SK-MEL-5 (cell line): ENCODE measurements at regions not wholly inside any gene's neighbourhood (a gene's known extent, or its start where the extent isn't known, plus 50 kb on each side); places are given as distances from the start of the nearest gene placed in this dataset.
"Not testable (repeated sequence)": the region's sequence is repeated elsewhere in the genome, so short reads cannot be mapped to it uniquely, and the experiment has no call there.

Experiments
- DNase-seq: peaks from one replicate; pipeline ENCODE4 v3.0.0-alpha.2; 2016; ENCODE audit warnings: low read depth, low spot score
- in situ Hi-C: cut with HindIII; loops from 2 replicates; pipeline ENCODE4 v1.10.0; 2016; ENCODE audit warnings: low sequenced_read_pairs, high pct_unique_total_duplicates, low pct_unique_long_range_greater_than_20kb

- in situ Hi-C loops, result no loop called here
- no peak for DNase-seq
Measured at GRCh38 chr3:74271541-74271940, 342.9 kb downstream of the CNTN3 start.

GRCh38 chr3:74269689-74270088 is 344.8 kb downstream of the CNTN3 start:
- DNase-seq, result no peak
- in situ Hi-C loops, result no loop called here

- no peak for DNase-seq
- in situ Hi-C loops, result no loop called here
Measured at GRCh38 chr3:74268753-74269152, 345.7 kb downstream of the CNTN3 start.

GRCh38 chr3:74267588-74268184 is 346.8 kb downstream of the CNTN3 start:
- in situ Hi-C loops, result no loop called here

GRCh38 chr3:74267131-74267530 is 347.3 kb downstream of the CNTN3 start:
- in situ Hi-C loops, result no loop called here
- DNase-seq, result no peak

More at GRCh38 chr3:74267588-74268184, 346.8 kb downstream of the CNTN3 start:
- DNase-seq, result peak; percentile 76

- no peak for DNase-seq
- in situ Hi-C loops, result no loop called here
Measured at GRCh38 chr3:74265069-74265468, 349.4 kb downstream of the CNTN3 start.

GRCh38 chr3:74263031-74263430 is 351.4 kb downstream of the CNTN3 start:
- no peak for DNase-seq
- in situ Hi-C loops, result no loop called here

GRCh38 chr3:74233091-74233490 is 381.4 kb downstream of the CNTN3 start:
- in situ Hi-C loops, result no loop called here
- no peak for DNase-seq

GRCh38 chr3:74217467-74217866 is 397.0 kb downstream of the CNTN3 start:
- in situ Hi-C loops, result no loop called here
- DNase-seq, result no peak

- in situ Hi-C loops, result no loop called here
- DNase-seq, result no peak
Measured at GRCh38 chr3:74214286-74214685, 400.2 kb downstream of the CNTN3 start.

- DNase-seq, result no peak
Measured at GRCh38 chr3:74210739-74211138, 403.7 kb downstream of the CNTN3 start.

GRCh38 chr3:74200952-74201351 is 413.5 kb downstream of the CNTN3 start:
- in situ Hi-C loops, result no loop called here
- DNase-seq, result no peak

More at GRCh38 chr3:74210739-74211138, 403.7 kb downstream of the CNTN3 start:
- in situ Hi-C loops, result no loop called here

- DNase-seq, in situ Hi-C loops: not testable (repeated sequence)
Measured at GRCh38 chr3:74178664-74179063, 435.8 kb downstream of the CNTN3 start.

- in situ Hi-C loops, result no loop called here
- no peak for DNase-seq
Measured at GRCh38 chr3:74173090-74173489, 441.4 kb downstream of the CNTN3 start.

GRCh38 chr3:74167926-74168325 is 446.5 kb downstream of the CNTN3 start:
- DNase-seq, result no peak
- in situ Hi-C loops, result no loop called here

- in situ Hi-C loops, result no loop called here
- no peak for DNase-seq
Measured at GRCh38 chr3:74165211-74165610, 449.2 kb downstream of the CNTN3 start.

- no peak for DNase-seq
- in situ Hi-C loops, result no loop called here
Measured at GRCh38 chr3:74149466-74149865, 465.0 kb downstream of the CNTN3 start.

GRCh38 chr3:74145277-74145676 is 469.2 kb downstream of the CNTN3 start:
- no peak for DNase-seq
- in situ Hi-C loops, result no loop called here

- in situ Hi-C loops, result no loop called here
Measured at GRCh38 chr3:74139648-74140047, 474.8 kb downstream of the CNTN3 start.

GRCh38 chr3:74137790-74138189 is 476.7 kb downstream of the CNTN3 start:
- in situ Hi-C loops, result no loop called here
- no peak for DNase-seq

More at GRCh38 chr3:74139648-74140047, 474.8 kb downstream of the CNTN3 start:
- no peak for DNase-seq
